ENCODE measurements at regions not wholly inside any gene's neighbourhood (a gene's known extent, or its start where the extent isn't known, plus 50 kb on each side); places are given as distances from the start of the nearest gene placed in this dataset.

DNA sequence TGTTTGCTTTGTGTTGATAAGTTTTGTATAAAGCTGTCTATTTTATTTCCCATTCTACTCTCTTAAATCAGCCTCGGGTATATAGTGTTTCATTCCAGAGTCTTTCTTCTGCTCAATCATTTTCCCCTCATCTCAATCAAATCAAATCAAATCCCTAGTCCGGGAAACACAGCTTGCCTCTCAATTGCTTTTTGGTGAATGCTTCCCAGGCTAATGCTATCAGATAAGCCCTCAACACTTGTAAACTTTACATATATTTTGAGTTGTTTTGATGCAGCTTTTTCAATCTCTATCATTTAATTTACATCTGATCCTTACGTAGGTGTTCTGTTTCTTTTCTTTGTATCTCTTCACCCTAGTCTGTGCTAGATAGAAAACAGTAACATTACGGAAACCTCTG is 416.7 kb upstream of the PDE3A start:
- no peak for DNase-seq
- H3K9me3 Mint-ChIP-seq: no peaks in the 10 kb centered on the region
- no peaks in the 10 kb centered on the region for H3K36me3 Mint-ChIP-seq (ENCODE audit: low read depth)
- no peak overlapping the region for H3K27ac Mint-ChIP-seq
- intact Hi-C loops (cut with micrococcal nuclease): no loop called here
- peaks cover 1% of the 10 kb centered on the region for H3K27me3 Mint-ChIP-seq (ENCODE audit: low read depth)
- H3K4me3 Mint-ChIP-seq: no peak overlapping the region
- CTCF ChIA-PET: no interaction called here
- no peaks in the 10 kb centered on the region for H3K4me1 Mint-ChIP-seq (ENCODE audit: low read depth)

DNA sequence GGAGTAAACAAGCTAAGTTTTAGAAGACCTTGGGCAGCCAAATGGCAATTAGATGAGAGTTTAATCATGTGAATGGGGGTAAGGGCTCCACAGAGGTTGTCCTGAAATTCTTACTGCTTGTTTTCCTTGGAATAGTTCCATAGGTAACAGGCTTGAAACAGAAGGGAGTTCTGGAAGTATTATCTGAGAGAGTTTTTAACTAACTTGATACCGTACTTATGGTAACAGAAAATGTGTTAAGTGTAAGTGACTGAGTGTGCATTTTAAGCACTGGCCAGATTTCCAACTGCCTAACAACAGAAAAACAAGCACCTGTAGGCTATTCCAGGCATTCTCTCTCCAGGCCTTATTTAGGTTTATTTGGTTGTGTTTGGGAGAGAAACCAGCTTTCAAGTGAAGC is 414.6 kb upstream of the PDE3A start:
- intact Hi-C loops (cut with micrococcal nuclease): no loop called here
- H3K9me3 Mint-ChIP-seq: no peaks in the 10 kb centered on the region
- DNase-seq: no peak
- no peak overlapping the region for H3K4me3 Mint-ChIP-seq
- H3K36me3 Mint-ChIP-seq (ENCODE audit: low read depth): no peaks in the 10 kb centered on the region
- CTCF ChIA-PET: no interaction called here
- H3K27ac Mint-ChIP-seq: no peak overlapping the region
- no peaks in the 10 kb centered on the region for H3K4me1 Mint-ChIP-seq (ENCODE audit: low read depth)
- H3K27me3 Mint-ChIP-seq (ENCODE audit: low read depth): peaks cover 1% of the 10 kb centered on the region

DNA sequence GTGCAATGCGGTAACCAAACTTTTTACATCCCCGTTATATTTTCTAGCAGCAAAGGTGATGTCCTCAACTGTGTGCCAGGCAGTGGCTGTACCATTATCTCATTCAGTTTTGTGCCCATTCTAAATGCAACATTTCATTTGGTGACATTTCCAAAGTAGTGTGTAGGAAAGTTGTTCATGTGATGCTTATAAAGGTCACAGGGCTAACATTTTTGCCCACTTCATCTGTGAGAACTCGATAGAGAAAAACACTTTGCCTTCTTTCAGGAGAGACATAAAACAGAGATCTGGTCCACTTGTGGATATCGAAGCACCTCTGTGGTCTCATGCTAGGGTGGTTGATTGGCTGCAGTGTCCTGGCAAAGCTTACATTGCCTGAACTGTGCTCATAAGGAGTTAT is 414.2 kb upstream of the PDE3A start:
- H3K9me3 Mint-ChIP-seq: no peaks in the 10 kb centered on the region
- no peaks in the 10 kb centered on the region for H3K4me1 Mint-ChIP-seq (ENCODE audit: low read depth)
- H3K36me3 Mint-ChIP-seq (ENCODE audit: low read depth): no peaks in the 10 kb centered on the region
- peaks cover 1% of the 10 kb centered on the region for H3K27me3 Mint-ChIP-seq (ENCODE audit: low read depth)
- no peak for DNase-seq
- H3K27ac Mint-ChIP-seq: no peak overlapping the region
- H3K4me3 Mint-ChIP-seq: no peak overlapping the region
- intact Hi-C loops (cut with micrococcal nuclease): no loop called here
- CTCF ChIA-PET: no interaction called here

DNA sequence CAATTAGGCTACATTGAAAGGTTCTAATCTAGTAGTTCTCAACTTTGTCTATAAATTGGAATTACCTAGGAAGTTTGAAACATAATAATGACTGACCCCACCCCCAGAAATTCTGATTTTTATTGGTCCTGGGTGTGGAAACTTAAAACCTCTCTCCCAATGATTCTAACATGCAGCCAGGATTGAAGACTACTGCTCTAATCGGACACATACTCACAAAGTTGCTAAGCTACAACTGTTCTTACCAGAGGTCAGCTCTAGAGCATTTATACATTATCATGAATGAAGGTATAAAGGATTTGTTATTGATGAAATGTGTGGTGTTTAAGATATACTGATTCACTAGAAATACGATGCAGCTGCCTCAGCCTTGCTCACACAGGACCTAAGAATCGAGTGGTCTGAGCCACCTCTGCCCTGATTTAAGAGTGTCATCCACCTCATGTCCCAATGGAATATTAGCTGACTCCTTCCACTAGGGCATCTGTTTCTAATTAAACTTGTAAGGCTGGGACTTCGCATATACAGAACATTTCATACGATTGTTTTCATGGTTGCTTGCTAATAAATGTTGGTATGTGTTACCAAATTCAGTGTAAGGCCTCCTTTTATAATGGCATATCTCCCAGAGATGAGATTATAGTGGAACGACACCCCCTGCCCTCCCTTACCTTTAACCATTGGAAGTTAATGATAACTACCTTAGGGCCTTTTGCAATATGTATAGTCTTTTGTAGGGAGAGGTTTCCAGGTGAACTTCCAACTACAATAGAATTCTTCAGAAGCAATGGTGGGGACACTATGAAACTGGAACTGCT is 410.8 kb upstream of the PDE3A start:
- Mint-ChIP-seq H3K9me3 (no peaks in the 10 kb centered on the region), H3K27ac (no peak overlapping the region), H3K36me3 (ENCODE audit: low read depth) (no peaks in the 10 kb centered on the region), H3K4me1 (ENCODE audit: low read depth) (no peaks in the 10 kb centered on the region), H3K4me3 (no peak overlapping the region), H3K27me3 (ENCODE audit: low read depth) (peaks cover 1% of the 10 kb centered on the region)
- intact Hi-C loops (cut with micrococcal nuclease): no loop called here
- CTCF ChIA-PET: interaction anchor here (0.6 kb wide), 1 partner anchor 1485 kb away, joined by 3 read pairs; no protein-coding TSS in a partner anchor
- no peak for DNase-seq

DNA sequence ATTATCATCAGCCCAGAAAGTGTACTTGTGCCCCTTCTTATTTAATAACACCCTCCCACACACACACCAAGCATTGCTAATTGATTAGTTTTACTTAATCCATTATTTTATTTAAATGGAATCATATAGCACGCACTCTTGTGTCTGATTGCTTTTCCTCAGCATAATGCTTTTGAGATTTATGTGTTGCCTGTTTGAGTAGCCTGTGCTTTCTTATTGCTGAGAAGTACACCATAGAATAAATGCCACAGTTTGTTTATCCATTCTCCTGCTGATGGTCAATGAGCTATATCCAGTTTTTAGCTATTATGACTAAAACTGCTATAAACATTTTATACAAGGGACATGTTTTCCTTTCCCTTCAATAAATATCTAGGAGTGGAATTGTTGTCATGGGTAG is 409.9 kb upstream of the PDE3A start:
- H3K27ac Mint-ChIP-seq: no peak overlapping the region

DNA sequence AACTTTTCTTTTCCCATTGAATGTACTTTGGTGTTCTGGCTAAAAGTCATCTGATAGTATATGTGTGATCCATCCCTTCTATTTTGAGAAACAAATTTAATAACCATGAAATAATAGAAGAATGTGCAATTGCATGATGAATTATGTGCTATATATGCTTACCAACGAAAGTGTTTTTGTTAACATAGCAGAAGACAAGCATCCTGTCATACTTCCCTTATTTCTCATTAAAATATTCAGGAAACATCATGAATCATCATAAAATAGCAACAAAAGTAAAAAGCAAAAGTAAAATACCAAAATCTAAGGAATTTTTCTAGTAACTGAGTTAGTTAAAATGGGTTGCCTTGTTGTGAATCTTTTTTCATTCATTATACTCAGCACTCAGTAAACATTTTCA is 409.0 kb upstream of the PDE3A start:
- Mint-ChIP-seq H3K27ac (no peak overlapping the region), H3K36me3 (ENCODE audit: low read depth) (no peaks in the 10 kb centered on the region), H3K27me3 (ENCODE audit: low read depth) (peaks cover under 1% of the 10 kb centered on the region), H3K4me3 (no peak overlapping the region), H3K9me3 (no peaks in the 10 kb centered on the region), H3K4me1 (ENCODE audit: low read depth) (no peaks in the 10 kb centered on the region)
- intact Hi-C loops (cut with micrococcal nuclease): no loop called here
- CTCF ChIA-PET: no interaction called here
- no peak for DNase-seq

More for the DNA sequence above, 409.9 kb upstream of the PDE3A start:
- Mint-ChIP-seq H3K36me3 (ENCODE audit: low read depth) (no peaks in the 10 kb centered on the region), H3K4me1 (ENCODE audit: low read depth) (no peaks in the 10 kb centered on the region), H3K4me3 (no peak overlapping the region), H3K27me3 (ENCODE audit: low read depth) (peaks cover 1% of the 10 kb centered on the region), H3K9me3 (no peaks in the 10 kb centered on the region)
- CTCF ChIA-PET: no interaction called here
- intact Hi-C loops (cut with micrococcal nuclease): no loop called here
- no peak for DNase-seq

DNA sequence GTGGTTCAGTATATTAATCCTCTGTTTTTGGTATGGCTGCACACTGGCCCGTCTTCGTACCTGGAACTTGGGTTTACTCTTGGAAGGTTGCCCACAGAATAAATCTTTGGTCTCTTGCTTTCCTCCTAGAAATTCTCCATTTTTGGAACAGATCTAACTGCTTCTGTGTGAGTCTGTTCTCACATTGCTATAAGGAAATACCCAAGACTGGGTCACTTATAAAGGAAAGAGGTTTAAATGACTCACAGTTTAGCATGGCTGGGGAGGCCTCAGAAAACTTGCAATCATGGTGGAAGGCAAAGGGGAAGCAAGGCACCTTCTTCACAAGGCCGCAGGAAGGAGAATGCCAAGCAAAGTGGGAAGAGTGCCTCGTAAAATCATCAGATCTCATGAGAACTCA is 407.8 kb upstream of the PDE3A start:
- Mint-ChIP-seq H3K4me3 (no peak overlapping the region), H3K27ac (no peak overlapping the region), H3K36me3 (ENCODE audit: low read depth) (no peaks in the 10 kb centered on the region), H3K27me3 (ENCODE audit: low read depth) (no peaks in the 10 kb centered on the region), H3K9me3 (no peaks in the 10 kb centered on the region), H3K4me1 (ENCODE audit: low read depth) (no peaks in the 10 kb centered on the region)
- no peak for DNase-seq
- intact Hi-C loops (cut with micrococcal nuclease): no loop called here
- CTCF ChIA-PET: no interaction called here

DNA sequence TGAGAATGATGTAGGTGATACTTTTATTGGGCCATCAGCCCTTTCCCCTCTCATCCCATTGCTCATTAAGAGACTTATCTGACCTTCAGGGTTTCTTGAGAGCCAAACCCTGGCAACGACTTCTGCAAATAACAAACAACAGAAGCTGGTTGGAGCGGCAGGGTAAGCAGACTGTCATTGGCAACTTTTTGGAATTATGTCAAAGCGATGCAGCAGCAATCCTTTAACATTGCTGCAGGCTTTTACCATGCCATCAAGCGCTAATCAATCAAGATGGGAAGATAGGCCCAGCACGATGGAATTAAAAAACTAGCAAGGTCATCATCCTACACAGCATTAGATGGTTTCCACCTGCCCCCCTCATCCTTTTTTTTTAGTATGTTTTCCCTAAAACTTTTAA is 406.1 kb upstream of the PDE3A start:
- no peaks in the 10 kb centered on the region for H3K9me3 Mint-ChIP-seq
- CTCF ChIA-PET: no interaction called here
- H3K36me3 Mint-ChIP-seq (ENCODE audit: low read depth): no peaks in the 10 kb centered on the region
- H3K27ac Mint-ChIP-seq: no peak overlapping the region
- no peak overlapping the region for H3K4me3 Mint-ChIP-seq
- H3K27me3 Mint-ChIP-seq (ENCODE audit: low read depth): no peaks in the 10 kb centered on the region
- DNase-seq: no peak
- H3K4me1 Mint-ChIP-seq (ENCODE audit: low read depth): no peaks in the 10 kb centered on the region
- intact Hi-C loops (cut with micrococcal nuclease): no loop called here

DNA sequence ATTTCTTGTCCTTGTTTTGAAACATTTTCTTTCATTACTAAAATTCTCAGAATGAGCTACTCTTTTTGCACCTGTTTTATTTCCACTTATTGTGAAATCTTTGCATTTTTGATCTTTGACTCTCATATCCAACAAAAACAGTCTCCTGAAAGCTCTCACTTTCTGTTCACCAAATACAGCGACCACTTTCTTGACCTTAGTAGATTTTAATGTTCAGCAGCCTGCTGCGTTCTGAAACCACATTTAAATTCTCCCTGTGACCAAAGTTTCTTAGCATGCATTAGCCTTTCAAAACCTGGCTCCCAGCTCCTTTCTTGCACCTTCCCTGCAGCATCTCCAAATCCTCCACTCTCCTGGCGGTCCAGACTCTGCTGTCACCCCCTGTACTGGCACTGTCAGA is 404.4 kb upstream of the PDE3A start:
- H3K4me1 Mint-ChIP-seq (ENCODE audit: low read depth): no peaks in the 10 kb centered on the region
- no peak overlapping the region for H3K4me3 Mint-ChIP-seq
- H3K36me3 Mint-ChIP-seq (ENCODE audit: low read depth): no peaks in the 10 kb centered on the region
- no peak for DNase-seq
- H3K27me3 Mint-ChIP-seq (ENCODE audit: low read depth): no peaks in the 10 kb centered on the region
- H3K27ac Mint-ChIP-seq: no peak overlapping the region
- CTCF ChIA-PET: no interaction called here
- intact Hi-C loops (cut with micrococcal nuclease): no loop called here
- no peaks in the 10 kb centered on the region for H3K9me3 Mint-ChIP-seq

DNA sequence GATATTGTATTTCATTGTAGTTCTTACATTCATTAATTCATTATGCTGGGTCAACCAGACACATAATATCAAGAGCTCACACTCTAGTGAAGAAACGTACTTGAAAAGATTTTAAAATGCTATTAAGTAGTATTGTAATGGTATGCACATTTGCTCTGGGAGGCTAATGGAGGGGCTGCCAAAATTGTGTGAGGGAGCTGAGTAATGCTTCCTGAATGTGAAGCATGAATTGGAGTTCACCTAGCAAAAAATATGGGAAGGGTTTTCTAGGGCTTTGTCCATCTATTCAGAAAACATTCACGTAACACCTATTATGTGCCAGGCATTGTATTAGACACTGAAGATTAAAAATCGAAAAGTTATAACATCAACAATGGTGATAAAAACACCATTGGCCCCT is 403.8 kb upstream of the PDE3A start:
- intact Hi-C loops (cut with micrococcal nuclease): no loop called here
- Mint-ChIP-seq H3K27me3 (ENCODE audit: low read depth) (no peaks in the 10 kb centered on the region), H3K4me1 (ENCODE audit: low read depth) (no peaks in the 10 kb centered on the region), H3K27ac (no peak overlapping the region), H3K36me3 (ENCODE audit: low read depth) (no peaks in the 10 kb centered on the region), H3K9me3 (no peaks in the 10 kb centered on the region), H3K4me3 (no peak overlapping the region)
- CTCF ChIA-PET: no interaction called here
- DNase-seq: no peak

DNA sequence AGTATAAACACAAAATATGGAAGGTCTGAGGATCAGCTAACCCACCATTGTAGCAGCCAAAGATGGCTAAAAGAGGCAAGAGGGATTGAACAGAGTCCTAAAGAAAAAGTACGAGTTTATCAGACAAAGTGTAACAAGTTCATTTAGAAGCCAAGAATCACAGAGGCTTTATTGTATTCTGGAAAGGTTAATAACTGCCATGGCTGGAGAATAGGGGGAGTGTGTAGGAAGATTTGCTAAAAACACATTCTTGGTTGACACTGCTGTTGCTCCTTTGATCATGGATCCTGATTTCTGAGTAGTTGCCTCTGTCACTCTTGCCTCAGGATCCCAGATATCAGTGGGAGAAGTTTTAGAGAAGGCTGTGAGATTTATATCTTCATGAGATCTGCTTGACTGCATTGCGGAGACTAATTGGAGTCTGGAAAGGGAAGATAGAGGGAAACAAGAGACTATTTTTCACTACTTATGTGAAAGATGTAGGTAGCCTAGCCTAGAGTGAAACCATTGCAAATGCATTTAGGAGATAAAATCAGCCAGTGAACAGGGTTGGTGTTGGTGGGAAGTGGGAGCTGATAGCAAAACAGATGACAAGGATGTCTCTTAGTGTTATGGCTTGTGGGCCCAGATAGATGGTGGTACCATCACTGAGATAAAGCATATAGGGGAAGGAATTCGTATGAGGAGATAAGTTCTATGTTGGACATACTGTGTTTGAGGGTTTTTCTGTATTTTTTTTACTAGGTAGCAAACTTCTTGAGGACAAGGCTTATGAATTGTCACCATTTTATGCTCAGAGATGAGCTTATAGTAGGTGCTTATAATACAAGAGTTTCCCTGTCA is 402.9 kb upstream of the PDE3A start:
- Mint-ChIP-seq H3K27ac (no peak overlapping the region), H3K36me3 (ENCODE audit: low read depth) (no peaks in the 10 kb centered on the region), H3K27me3 (ENCODE audit: low read depth) (no peaks in the 10 kb centered on the region), H3K9me3 (no peaks in the 10 kb centered on the region), H3K4me3 (no peak overlapping the region), H3K4me1 (ENCODE audit: low read depth) (no peaks in the 10 kb centered on the region)
- CTCF ChIA-PET: no interaction called here
- intact Hi-C loops (cut with micrococcal nuclease): no loop called here
- DNase-seq: no peak

DNA sequence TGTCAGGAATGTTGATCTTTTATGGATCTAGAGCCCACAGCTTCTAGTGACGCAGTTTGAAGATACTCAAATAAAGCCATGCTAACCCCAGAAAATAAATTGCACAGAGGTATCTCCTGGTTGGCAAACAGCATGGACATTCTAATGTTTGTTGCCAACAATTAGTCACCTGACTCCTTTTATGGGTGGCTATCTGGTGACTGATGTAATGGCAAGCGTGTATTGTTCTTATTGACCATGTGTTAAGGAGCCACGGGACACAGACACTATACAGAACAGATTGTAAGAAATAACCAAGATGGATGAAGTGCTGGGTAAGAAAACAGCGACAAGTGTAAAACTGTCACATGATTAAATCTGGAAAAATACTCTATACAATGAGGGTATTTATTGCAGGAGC is 401.3 kb upstream of the PDE3A start:
- Mint-ChIP-seq H3K9me3 (no peaks in the 10 kb centered on the region), H3K27me3 (ENCODE audit: low read depth) (no peaks in the 10 kb centered on the region), H3K27ac (no peak overlapping the region), H3K4me3 (no peak overlapping the region), H3K4me1 (ENCODE audit: low read depth) (no peaks in the 10 kb centered on the region), H3K36me3 (ENCODE audit: low read depth) (no peaks in the 10 kb centered on the region)
- CTCF ChIA-PET: no interaction called here
- no peak for DNase-seq
- intact Hi-C loops (cut with micrococcal nuclease): no loop called here

DNA sequence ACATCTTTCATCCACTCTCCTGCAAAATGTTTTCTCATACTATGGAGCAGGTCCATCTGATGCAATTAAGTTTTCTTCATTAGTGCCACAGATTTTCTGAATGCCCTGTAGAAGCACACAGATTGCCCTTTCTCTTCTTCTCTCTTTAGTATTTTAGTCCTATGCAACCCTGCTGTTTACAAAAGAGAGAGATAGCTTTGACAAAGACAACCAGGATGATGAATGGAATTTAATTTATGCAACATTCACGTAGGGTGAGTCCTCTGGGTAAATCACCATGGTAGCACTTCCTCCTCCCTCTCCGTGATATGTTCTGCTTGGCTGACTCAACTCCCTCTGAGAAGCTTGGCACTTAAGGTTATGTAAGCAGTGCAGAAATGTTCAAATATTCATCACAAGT is 400.9 kb upstream of the PDE3A start:
- intact Hi-C loops (cut with micrococcal nuclease): no loop called here
- no peaks in the 10 kb centered on the region for H3K9me3 Mint-ChIP-seq
- no peaks in the 10 kb centered on the region for H3K27me3 Mint-ChIP-seq (ENCODE audit: low read depth)
- H3K4me3 Mint-ChIP-seq: no peak overlapping the region
- no peak for DNase-seq
- CTCF ChIA-PET: interaction anchor here (0.7 kb wide), 1 partner anchor 1426 kb away, joined by 5 read pairs; no protein-coding TSS in a partner anchor
- H3K36me3 Mint-ChIP-seq (ENCODE audit: low read depth): no peaks in the 10 kb centered on the region
- no peak overlapping the region for H3K27ac Mint-ChIP-seq
- H3K4me1 Mint-ChIP-seq (ENCODE audit: low read depth): no peaks in the 10 kb centered on the region
